ENCODE measurements at regions not wholly inside any gene's neighbourhood (a gene's known extent, or its start where the extent isn't known, plus 50 kb on each side); places are given as distances from the start of the nearest gene placed in this dataset.
A peak's percentile ranks its signal among the peaks of the same experiment; 100 is the strongest.
"Not testable (repeated sequence)": the region's sequence is repeated elsewhere in the genome, so short reads cannot be mapped to it uniquely, and the experiment has no call there.

- DNase-seq, result no peak
- Histone ChIP-seq H3K27me3 (ENCODE audit: control insufficient read depth in 1 of 2, insufficient read depth in 2 of 2, low read length in 1 of 2) (no peaks in the 10 kb centered on the region), H3K4me1 (ENCODE audit: control insufficient read depth in 1 of 2, insufficient read depth in 2 of 2, low read length in 2 of 2) (peaks cover 0 to 6% of the 10 kb centered on the region in 2 donors), H3K27ac (ENCODE audit: low read depth in 1 of 2, low read length in 2 of 2) (no peak overlapping the region), H3K4me3 (ENCODE audit: low read length in 2 of 2) (no peak overlapping the region), H3K36me3 (ENCODE audit: control insufficient read depth in 1 of 2, insufficient read depth in 2 of 2, low read length in 1 of 2) (no peaks in the 10 kb centered on the region), H3K9me3 (ENCODE audit: control insufficient read depth, low read length) (no peaks in the 10 kb centered on the region)
- intact Hi-C loops (cut with DNase I), result no loop called here
- WGBS, 2 donors, result 95 to 97% methylated on average over 8 of the region's 8 CpGs
- no peak for ATAC-seq (ENCODE audit: low FRiP score)
These were observed 356.5 kb downstream of the TBL1XR1 start for GRCh38 chr3:176840641-176841286.

GRCh38 chr3:176839901-176840300, 357.4 kb downstream of the TBL1XR1 start:
- no peaks in the 10 kb centered on the region for H3K9me3 ChIP-seq (ENCODE audit: control insufficient read depth, low read length)
- intact Hi-C loops (cut with DNase I), result no loop called here
- ATAC-seq (ENCODE audit: low FRiP score) (no peak), DNase-seq (no peak)
- no peak overlapping the region for H3K27ac ChIP-seq (ENCODE audit: low read depth in 1 of 2, low read length in 2 of 2)
- WGBS, 2 donors, result 12% methylated on average over 2 of the region's 2 CpGs
- H3K4me3 ChIP-seq (ENCODE audit: low read length in 2 of 2), result no peak overlapping the region
- H3K27me3 ChIP-seq (ENCODE audit: control insufficient read depth in 1 of 2, insufficient read depth in 2 of 2, low read length in 1 of 2), result no peaks in the 10 kb centered on the region
- H3K36me3 ChIP-seq (ENCODE audit: control insufficient read depth in 1 of 2, insufficient read depth in 2 of 2, low read length in 1 of 2), result no peaks in the 10 kb centered on the region
- H3K4me1 ChIP-seq (ENCODE audit: control insufficient read depth in 1 of 2, insufficient read depth in 2 of 2, low read length in 2 of 2), result peaks cover 0 to 6% of the 10 kb centered on the region in 2 donors

GRCh38 chr3:176839466-176839865, 357.8 kb downstream of the TBL1XR1 start:
- Histone ChIP-seq H3K4me3 (ENCODE audit: low read length in 2 of 2) (no peak overlapping the region), H3K36me3 (ENCODE audit: control insufficient read depth in 1 of 2, insufficient read depth in 2 of 2, low read length in 1 of 2) (no peaks in the 10 kb centered on the region), H3K4me1 (ENCODE audit: control insufficient read depth in 1 of 2, insufficient read depth in 2 of 2, low read length in 2 of 2) (peaks cover 0 to 6% of the 10 kb centered on the region in 2 donors), H3K27me3 (ENCODE audit: control insufficient read depth in 1 of 2, insufficient read depth in 2 of 2, low read length in 1 of 2) (no peaks in the 10 kb centered on the region), H3K9me3 (ENCODE audit: control insufficient read depth, low read length) (no peaks in the 10 kb centered on the region), H3K27ac (ENCODE audit: low read depth in 1 of 2, low read length in 2 of 2) (no peak overlapping the region)
- no peak for ATAC-seq (ENCODE audit: low FRiP score)
- intact Hi-C loops (cut with DNase I), result no loop called here
- no peak for DNase-seq
- WGBS, 2 donors, result 24 to 29% methylated on average over 3 of the region's 3 CpGs

- H3K36me3 ChIP-seq (ENCODE audit: control insufficient read depth in 1 of 2, insufficient read depth in 2 of 2, low read length in 1 of 2); H3K27me3 ChIP-seq (ENCODE audit: control insufficient read depth in 1 of 2, insufficient read depth in 2 of 2, low read length in 1 of 2); H3K9me3 ChIP-seq (ENCODE audit: control insufficient read depth, low read length); H3K4me1 ChIP-seq (ENCODE audit: control insufficient read depth in 1 of 2, insufficient read depth in 2 of 2, low read length in 2 of 2); intact Hi-C loops (cut with DNase I); H3K4me3 ChIP-seq (ENCODE audit: low read length in 2 of 2); ATAC-seq (ENCODE audit: low FRiP score); DNase-seq; H3K27ac ChIP-seq (ENCODE audit: low read depth in 1 of 2, low read length in 2 of 2): not testable (repeated sequence)
- 92% methylated on average over 15 of the region's 15 CpGs for WGBS, 2 donors
These were observed 370.0 kb downstream of the TBL1XR1 start for GRCh38 chr3:176827244-176827643.

GRCh38 chr3:176824811-176825210, 372.5 kb downstream of the TBL1XR1 start:
- no peak overlapping the region for H3K27ac ChIP-seq (ENCODE audit: low read depth in 1 of 2, low read length in 2 of 2)
- H3K36me3 ChIP-seq (ENCODE audit: control insufficient read depth in 1 of 2, insufficient read depth in 2 of 2, low read length in 1 of 2), result no peaks in the 10 kb centered on the region
- H3K4me1 ChIP-seq (ENCODE audit: control insufficient read depth in 1 of 2, insufficient read depth in 2 of 2, low read length in 2 of 2), result no peaks in the 10 kb centered on the region
- ATAC-seq (ENCODE audit: low FRiP score) (no peak), DNase-seq (no peak)
- H3K9me3 ChIP-seq (ENCODE audit: control insufficient read depth, low read length), result peaks cover 1% of the 10 kb centered on the region
- intact Hi-C loops (cut with DNase I), result no loop called here
- H3K4me3 ChIP-seq (ENCODE audit: low read length in 2 of 2), result no peak overlapping the region
- WGBS, 2 donors, result 31 to 39% methylated on average over 3 of the region's 3 CpGs
- H3K27me3 ChIP-seq (ENCODE audit: control insufficient read depth in 1 of 2, insufficient read depth in 2 of 2, low read length in 1 of 2), result no peaks in the 10 kb centered on the region

GRCh38 chr3:176820764-176821163, 376.5 kb downstream of the TBL1XR1 start:
- ATAC-seq (ENCODE audit: low FRiP score), result no peak
- whole genome bisulfite sequencing, 2 donors, result 56 to 67% methylated on average over 2 of the region's 2 CpGs
- Histone ChIP-seq H3K9me3 (ENCODE audit: control insufficient read depth, low read length) (peaks cover 1% of the 10 kb centered on the region), H3K36me3 (ENCODE audit: control insufficient read depth in 1 of 2, insufficient read depth in 2 of 2, low read length in 1 of 2) (no peaks in the 10 kb centered on the region), H3K27me3 (ENCODE audit: control insufficient read depth in 1 of 2, insufficient read depth in 2 of 2, low read length in 1 of 2) (no peaks in the 10 kb centered on the region), H3K4me1 (ENCODE audit: control insufficient read depth in 1 of 2, insufficient read depth in 2 of 2, low read length in 2 of 2) (no peaks in the 10 kb centered on the region), H3K4me3 (ENCODE audit: low read length in 2 of 2) (no peak overlapping the region), H3K27ac (ENCODE audit: low read depth in 1 of 2, low read length in 2 of 2) (no peak overlapping the region)
- no peak for DNase-seq
- intact Hi-C loops (cut with DNase I), result no loop called here

- intact Hi-C loops (cut with DNase I), result no loop called here
- Histone ChIP-seq H3K4me1 (ENCODE audit: control insufficient read depth in 1 of 2, insufficient read depth in 2 of 2, low read length in 2 of 2) (no peaks in the 10 kb centered on the region), H3K36me3 (ENCODE audit: control insufficient read depth in 1 of 2, insufficient read depth in 2 of 2, low read length in 1 of 2) (no peaks in the 10 kb centered on the region), H3K9me3 (ENCODE audit: control insufficient read depth, low read length) (peaks cover 1% of the 10 kb centered on the region), H3K27me3 (ENCODE audit: control insufficient read depth in 1 of 2, insufficient read depth in 2 of 2, low read length in 1 of 2) (no peaks in the 10 kb centered on the region), H3K27ac (ENCODE audit: low read depth in 1 of 2, low read length in 2 of 2) (no peak overlapping the region), H3K4me3 (ENCODE audit: low read length in 2 of 2) (no peak overlapping the region)
- DNase-seq, result no peak
- no peak for ATAC-seq (ENCODE audit: low FRiP score)
- 90 to 93% methylated on average over 18 of the region's 18 CpGs for WGBS, 2 donors
These were observed 380.3 kb downstream of the TBL1XR1 start for GRCh38 chr3:176816937-176817336.

- Histone ChIP-seq H3K4me3 (ENCODE audit: low read length in 2 of 2) (no peak overlapping the region), H3K9me3 (ENCODE audit: control insufficient read depth, low read length) (no peaks in the 10 kb centered on the region), H3K36me3 (ENCODE audit: control insufficient read depth in 1 of 2, insufficient read depth in 2 of 2, low read length in 1 of 2) (no peaks in the 10 kb centered on the region), H3K27me3 (ENCODE audit: control insufficient read depth in 1 of 2, insufficient read depth in 2 of 2, low read length in 1 of 2) (no peaks in the 10 kb centered on the region), H3K4me1 (ENCODE audit: control insufficient read depth in 1 of 2, insufficient read depth in 2 of 2, low read length in 2 of 2) (no peaks in the 10 kb centered on the region), H3K27ac (ENCODE audit: low read depth in 1 of 2, low read length in 2 of 2) (no peak overlapping the region)
- ATAC-seq (ENCODE audit: low FRiP score), result peak; percentile 65
- peak; percentile 45 to 55 for DNase-seq
- intact Hi-C loops (cut with DNase I), result no loop called here
- 30 to 42% methylated on average over 12 of the region's 12 CpGs for WGBS, 2 donors
These were observed 383.0 kb downstream of the TBL1XR1 start for GRCh38 chr3:176814285-176814684.

- intact Hi-C loops (cut with DNase I), result no loop called here
These were observed 389.3 kb downstream of the TBL1XR1 start for GRCh38 chr3:176807938-176808337.

More at GRCh38 chr3:176807938-176808337, 389.3 kb downstream of the TBL1XR1 start:
- Histone ChIP-seq H3K4me3 (ENCODE audit: low read length in 2 of 2) (no peak overlapping the region), H3K36me3 (ENCODE audit: control insufficient read depth in 1 of 2, insufficient read depth in 2 of 2, low read length in 1 of 2) (no peaks in the 10 kb centered on the region), H3K4me1 (ENCODE audit: control insufficient read depth in 1 of 2, insufficient read depth in 2 of 2, low read length in 2 of 2) (no peaks in the 10 kb centered on the region), H3K27ac (ENCODE audit: low read depth in 1 of 2, low read length in 2 of 2) (no peak overlapping the region), H3K27me3 (ENCODE audit: control insufficient read depth in 1 of 2, insufficient read depth in 2 of 2, low read length in 1 of 2) (no peaks in the 10 kb centered on the region), H3K9me3 (ENCODE audit: control insufficient read depth, low read length) (no peaks in the 10 kb centered on the region)
- ATAC-seq (ENCODE audit: low FRiP score), result no peak
- DNase-seq, result no peak
- 63 to 69% methylated on average over 2 of the region's 2 CpGs for WGBS, 2 donors

All from aorta (tissue), 5 donors.